H9 (cell line): ENCODE measurements at regions not wholly inside any gene's neighbourhood (a gene's known extent, or its start where the extent isn't known, plus 50 kb on each side); places are given as distances from the start of the nearest gene placed in this dataset.

Source experiments
- DNase-seq: peaks from one replicate; pipeline ENCODE4 v3.0.0-alpha.2; 2017
- H2AFZ ChIP-seq: one replicate; pipeline ENCODE4 v1.6.1; 2013; ENCODE audit warnings: mild to moderate bottlenecking, low read length, control low read depth, moderate library complexity
- H2AK5ac ChIP-seq: 2 replicates; pipeline ENCODE4 v1.6.1; 2013; ENCODE audit warnings: low read length, control low read depth, mixed read lengths; ENCODE audit not compliant: insufficient read length
- H2BK120ac ChIP-seq: one replicate; pipeline ENCODE4 v1.6.1; 2013; ENCODE audit warnings: low read depth, mild to moderate bottlenecking, low read length, control low read depth, inconsistent platforms; ENCODE audit not compliant: poor library complexity, severe bottlenecking
- H2BK12ac ChIP-seq: 2 replicates; pipeline ENCODE4 v1.6.1; 2013; ENCODE audit warnings: low read length, control low read depth, mixed read lengths, low read depth; ENCODE audit not compliant: insufficient read length
- H2BK15ac ChIP-seq: 2 replicates; pipeline ENCODE4 v1.6.1; 2013; ENCODE audit warnings: low read depth, low read length, control low read depth
- H2BK20ac ChIP-seq: one replicate; pipeline ENCODE4 v1.6.1; 2013; ENCODE audit warnings: low read depth, mild to moderate bottlenecking, low read length, control low read depth, inconsistent platforms; ENCODE audit not compliant: poor library complexity, severe bottlenecking
- H2BK5ac ChIP-seq: 2 replicates; pipeline ENCODE4 v1.6.1; 2013; ENCODE audit warnings: low read length, control low read depth, mixed read lengths; ENCODE audit not compliant: insufficient read length
- H3K14ac ChIP-seq: 2 replicates; pipeline ENCODE4 v1.6.1; 2013; ENCODE audit warnings: low read length, control low read depth; ENCODE audit not compliant: insufficient read depth
- H3K18ac ChIP-seq: 2 replicates; pipeline ENCODE4 v1.6.1; 2013; ENCODE audit warnings: low read depth, mild to moderate bottlenecking, mixed read lengths, low read length, control low read depth; ENCODE audit not compliant: insufficient read length
- H3K23ac ChIP-seq: 2 replicates; pipeline ENCODE4 v1.6.1; 2013; ENCODE audit warnings: low read length, control low read depth, mixed read lengths, low read depth; ENCODE audit not compliant: insufficient read length
- H3K23me2 ChIP-seq: 2 replicates; pipeline ENCODE4 v1.6.1; 2013; ENCODE audit warnings: low read depth, mild to moderate bottlenecking, mixed read lengths, low read length, control low read depth; ENCODE audit not compliant: insufficient read length, poor library complexity, severe bottlenecking
- H3K27ac ChIP-seq: 2 replicates; pipeline ENCODE4 v1.5.1; 2013; ENCODE audit warnings: low read length, control low read depth, mixed read lengths, low read depth; ENCODE audit not compliant: insufficient read length
- H3K27me3 ChIP-seq: 2 replicates; pipeline ENCODE4 v1.6.1; 2013; ENCODE audit warnings: low read length, control low read depth, inconsistent platforms; ENCODE audit not compliant: insufficient read depth
- H3K4ac ChIP-seq: 2 replicates; pipeline ENCODE4 v1.6.1; 2013; ENCODE audit warnings: low read depth, mild to moderate bottlenecking, control low read depth, inconsistent platforms, low read length, moderate library complexity
- H3K4me1 ChIP-seq: 2 replicates; pipeline ENCODE4 v1.6.1; 2013; ENCODE audit warnings: low read length, control low read depth, inconsistent platforms; ENCODE audit not compliant: insufficient read depth
- H3K4me2 ChIP-seq: 2 replicates; pipeline ENCODE4 v1.6.1; 2013; ENCODE audit warnings: low read length, control low read depth, mixed read lengths; ENCODE audit not compliant: insufficient read length, insufficient read depth
- H3K56ac ChIP-seq: 2 replicates; pipeline ENCODE4 v1.6.1; 2013; ENCODE audit warnings: low read depth, mild to moderate bottlenecking, mixed read lengths, low read length, control low read depth; ENCODE audit not compliant: insufficient read length
- H3K79me1 ChIP-seq: 2 replicates; pipeline ENCODE4 v1.6.1; 2013; ENCODE audit warnings: low read depth, mild to moderate bottlenecking, moderate library complexity, low read length, control low read depth, inconsistent platforms; ENCODE audit not compliant: insufficient read depth, poor library complexity, severe bottlenecking
- H3K79me2 ChIP-seq: 2 replicates; pipeline ENCODE4 v1.6.1; 2013; ENCODE audit warnings: low read length, control low read depth, inconsistent platforms; ENCODE audit not compliant: insufficient read depth
- H3K9ac ChIP-seq: 2 replicates; pipeline ENCODE4 v1.6.1; 2013; ENCODE audit warnings: low read length, control low read depth, mixed read lengths; ENCODE audit not compliant: insufficient read length; ENCODE audit errors: extremely low read depth
- H3K9me3 ChIP-seq: one replicate; pipeline ENCODE4 v1.6.1; 2013; ENCODE audit warnings: low read depth, low read length, inconsistent platforms; ENCODE audit not compliant: control insufficient read depth
- H3T11ph ChIP-seq: one replicate; pipeline ENCODE4 v1.6.1; 2013; ENCODE audit warnings: mild to moderate bottlenecking, low read length, control low read depth, inconsistent platforms
- H4K20me1 ChIP-seq: one replicate; pipeline ENCODE4 v1.6.1; 2013; ENCODE audit not compliant: control insufficient read depth, insufficient read length, insufficient read depth
- H4K5ac ChIP-seq: 2 replicates; pipeline ENCODE4 v1.6.1; 2013; ENCODE audit warnings: low read depth, mild to moderate bottlenecking, mixed read lengths, low read length, control low read depth; ENCODE audit not compliant: insufficient read length
- H4K8ac ChIP-seq: replicated peaks from 2 replicates; pipeline ENCODE4 v1.6.1; 2013; ENCODE audit warnings: low read length, control low read depth, mixed read lengths, low read depth; ENCODE audit not compliant: insufficient read length
- H4K91ac ChIP-seq: 2 replicates; pipeline ENCODE4 v1.6.1; 2013; ENCODE audit warnings: low read depth, mild to moderate bottlenecking, moderate library complexity, mixed read lengths, low read length, control low read depth; ENCODE audit not compliant: insufficient read length
- H3K27ac Mint-ChIP-seq, 3 experiments: 2 replicates in 2 of 3; 3 replicates in 1 of 3; pipeline ENCODE4 v1.8.0; 2020 to 2021; ENCODE audit warnings: mixed read lengths in 3 of 3, mild to moderate bottlenecking in 1 of 3, moderate library complexity in 1 of 3
- H3K27me3 Mint-ChIP-seq: 2 replicates; pipeline ENCODE4 v1.8.0; 2021; ENCODE audit warnings: low read depth, mild to moderate bottlenecking, moderate library complexity, mixed read lengths
- H3K36me3 Mint-ChIP-seq, 3 experiments: 2 replicates in 2 of 3; 3 replicates in 1 of 3; pipeline ENCODE4 v1.8.0; 2020 to 2021; ENCODE audit warnings: low read depth in 3 of 3, mixed read lengths in 3 of 3; ENCODE audit not compliant: insufficient read depth in 1 of 3
- H3K4me1 Mint-ChIP-seq, 2 experiments: 2 replicates each; pipeline ENCODE4 v1.8.0; 2020; ENCODE audit warnings: mixed read lengths in 2 of 2
- H3K4me3 Mint-ChIP-seq, 2 experiments: 2 replicates in 1 of 2; 3 replicates in 1 of 2; pipeline ENCODE4 v1.8.0; 2020 to 2021; ENCODE audit warnings: mild to moderate bottlenecking in 2 of 2, mixed read lengths in 2 of 2, moderate library complexity in 1 of 2
- H3K9me3 Mint-ChIP-seq, 2 experiments: 2 replicates in 1 of 2; 3 replicates in 1 of 2; pipeline ENCODE4 v1.8.0; 2020; ENCODE audit warnings: mild to moderate bottlenecking in 2 of 2, mixed read lengths in 2 of 2, moderate library complexity in 1 of 2
- WGBS: extraction: QIAGEN DNeasy Blood & Tissue Kit; methylation state at CpG from one replicate; pipeline ENCODE4 v1.1.7; 2013; ENCODE audit warnings: missing lambda C conversion rate, low lambda C conversion rate, mixed read lengths; ENCODE audit not compliant: insufficient read length; ENCODE audit errors: extremely low coverage; 5-methylcytosine and 5-hydroxymethylcytosine counted together
- TF ChIP-seq, protein P1 (sequence below): fragments of 200-600 bp; sonication (generic); conservative IDR thresholded peaks from 3 replicates; pipeline ENCODE4 v1.8.0; 2021; ENCODE audit warnings: antibody characterized with exemption, mild to moderate bottlenecking

DNA sequence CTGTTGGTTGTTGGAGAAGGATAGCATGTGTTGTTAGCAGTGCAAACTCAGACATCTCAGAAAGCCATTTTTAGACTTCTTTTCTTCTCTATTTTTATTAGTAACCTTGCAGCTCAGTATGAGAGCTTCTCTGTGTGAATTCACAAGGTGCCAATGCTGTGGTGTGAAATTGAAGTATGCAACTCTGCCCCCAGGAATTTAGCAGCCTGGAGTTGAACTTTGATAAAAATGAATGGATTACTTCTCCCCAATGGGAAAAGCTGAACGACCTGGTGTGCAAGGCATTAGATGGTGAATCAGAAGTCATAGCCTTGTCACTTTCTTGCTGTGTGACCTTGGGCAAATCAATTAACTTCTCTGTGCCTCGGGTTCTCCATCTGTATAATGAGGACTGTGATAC lies 512.3 kb upstream of the PCDH9 start:
- no peaks in the 10 kb centered on the region; a peak in 1 of 5 replicates for H3K9me3 Mint-ChIP-seq
- H4K91ac ChIP-seq, result no peak overlapping the region
- no peak overlapping the region for H3K27ac Mint-ChIP-seq
- no peak overlapping the region for H3K9ac ChIP-seq
- no peak overlapping the region for H2AFZ ChIP-seq
- no peaks in the 10 kb centered on the region for H3K27me3 Mint-ChIP-seq
- TF ChIP-seq, protein P1, sequence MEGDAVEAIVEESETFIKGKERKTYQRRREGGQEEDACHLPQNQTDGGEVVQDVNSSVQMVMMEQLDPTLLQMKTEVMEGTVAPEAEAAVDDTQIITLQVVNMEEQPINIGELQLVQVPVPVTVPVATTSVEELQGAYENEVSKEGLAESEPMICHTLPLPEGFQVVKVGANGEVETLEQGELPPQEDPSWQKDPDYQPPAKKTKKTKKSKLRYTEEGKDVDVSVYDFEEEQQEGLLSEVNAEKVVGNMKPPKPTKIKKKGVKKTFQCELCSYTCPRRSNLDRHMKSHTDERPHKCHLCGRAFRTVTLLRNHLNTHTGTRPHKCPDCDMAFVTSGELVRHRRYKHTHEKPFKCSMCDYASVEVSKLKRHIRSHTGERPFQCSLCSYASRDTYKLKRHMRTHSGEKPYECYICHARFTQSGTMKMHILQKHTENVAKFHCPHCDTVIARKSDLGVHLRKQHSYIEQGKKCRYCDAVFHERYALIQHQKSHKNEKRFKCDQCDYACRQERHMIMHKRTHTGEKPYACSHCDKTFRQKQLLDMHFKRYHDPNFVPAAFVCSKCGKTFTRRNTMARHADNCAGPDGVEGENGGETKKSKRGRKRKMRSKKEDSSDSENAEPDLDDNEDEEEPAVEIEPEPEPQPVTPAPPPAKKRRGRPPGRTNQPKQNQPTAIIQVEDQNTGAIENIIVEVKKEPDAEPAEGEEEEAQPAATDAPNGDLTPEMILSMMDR, result no peak
- no peak overlapping the region for H4K8ac ChIP-seq
- H2BK120ac ChIP-seq, result no peak overlapping the region
- no peaks in the 10 kb centered on the region for H3K9me3 ChIP-seq
- no peak overlapping the region for H3K27ac ChIP-seq
- no peak overlapping the region for H3K56ac ChIP-seq
- no peak overlapping the region for H3K14ac ChIP-seq
- no CpG with 5 or more reads among the region's 2 CpGs for WGBS
- H2BK12ac ChIP-seq, result no peak overlapping the region
- no peak overlapping the region for H3T11ph ChIP-seq
- no peak overlapping the region for H3K4me3 Mint-ChIP-seq
- no peak overlapping the region for H4K5ac ChIP-seq
- no peak overlapping the region for H2BK20ac ChIP-seq
- no peak overlapping the region for H3K18ac ChIP-seq
- no peaks in the 10 kb centered on the region; a peak in 1 of 7 replicates for H3K36me3 Mint-ChIP-seq
- peaks cover 26 to 28% of the 10 kb centered on the region in 2 experiments for H3K4me1 Mint-ChIP-seq
- H3K23ac ChIP-seq, result no peak overlapping the region
- no peaks in the 10 kb centered on the region for H3K27me3 ChIP-seq
- H2BK5ac ChIP-seq, result no peak overlapping the region
- no peak overlapping the region for H2AK5ac ChIP-seq
- H4K20me1 ChIP-seq, result no peaks in the 10 kb centered on the region
- DNase-seq, result no peak
- H3K4me1 ChIP-seq, result peaks cover 2% of the 10 kb centered on the region; the same call in 1 of the 2 replicates
- H3K79me2 ChIP-seq, result no peaks in the 10 kb centered on the region
- H3K23me2 ChIP-seq, result no peaks in the 10 kb centered on the region
- no peak overlapping the region for H3K4me2 ChIP-seq
- no peaks in the 10 kb centered on the region for H3K79me1 ChIP-seq
- no peak overlapping the region for H3K4ac ChIP-seq
- no peak overlapping the region for H2BK15ac ChIP-seq
